Upper lobe of right lung (tissue), 1 donor: ENCODE measurements at regions not wholly inside any gene's neighbourhood (a gene's known extent, or its start where the extent isn't known, plus 50 kb on each side); places are given as distances from the start of the nearest gene placed in this dataset.

Source experiments
- ATAC-seq: fragments of 200-7000 bp; cut with Tn5 transposase; one replicate; pipeline ENCODE4 v1.9.1; 2020; ENCODE audit warnings: mild to moderate bottlenecking, moderate library complexity
- DNase-seq: peaks from one replicate; pipeline ENCODE4 v3.0.0-alpha.2; 2020
- H3K27ac ChIP-seq: fragments of 200-600 bp; one replicate; pipeline ENCODE4 v1.8.0; 2022
- H3K27me3 ChIP-seq: fragments of 200-600 bp; one replicate; pipeline ENCODE4 v1.8.0; 2022; ENCODE audit warnings: mild to moderate bottlenecking
- H3K36me3 ChIP-seq: fragments of 200-600 bp; one replicate; pipeline ENCODE4 v1.8.0; 2022
- H3K4me1 ChIP-seq: fragments of 200-600 bp; one replicate; pipeline ENCODE4 v1.8.0; 2022
- H3K4me3 ChIP-seq: fragments of 200-600 bp; one replicate; pipeline ENCODE4 v1.8.0; 2022; ENCODE audit warnings: mild to moderate bottlenecking
- H3K9me3 ChIP-seq: fragments of 200-600 bp; one replicate; pipeline ENCODE4 v1.8.0; 2022
- CTCF ChIP-seq: fragments of 200-600 bp; IDR thresholded peaks from one replicate; pipeline ENCODE4 v1.8.0; 2022; ENCODE audit warnings: antibody characterized with exemption
- intact Hi-C: fragments of 100-400 bp; cut with DNase I; formaldehyde crosslinking; loops from one replicate; pipeline ENCODE4 v1.11.0; 2022
- donor health status: DM: no; HTN: yes; CAD: no; lungs with severe emphysema.

- TF ChIP-seq CTCF = no peak
- no peak overlapping the region for H3K4me3 ChIP-seq
- no peak for ATAC-seq
These were observed 321.0 kb downstream of the TCERG1L start for GRCh38 chr10:130990486-130990885.

GRCh38 chr10:130992802-130993523, 318.6 kb downstream of the TCERG1L start:
- intact Hi-C loops = no loop called here
- ATAC-seq (no peak), DNase-seq (peak; percentile 38)
- Histone ChIP-seq H3K27me3 (no peaks in the 10 kb centered on the region), H3K9me3 (no peaks in the 10 kb centered on the region), H3K4me1 (no peaks in the 10 kb centered on the region), H3K27ac (no peak overlapping the region), H3K36me3 (no peaks in the 10 kb centered on the region), H3K4me3 (no peak overlapping the region)
- no peak for TF ChIP-seq CTCF

More at GRCh38 chr10:130990486-130990885, 321.0 kb downstream of the TCERG1L start:
- Histone ChIP-seq H3K27ac (no peak overlapping the region), H3K9me3 (no peaks in the 10 kb centered on the region), H3K36me3 (no peaks in the 10 kb centered on the region), H3K27me3 (no peaks in the 10 kb centered on the region), H3K4me1 (no peaks in the 10 kb centered on the region)
- intact Hi-C loops = no loop called here
- DNase-seq = no peak

GRCh38 chr10:130993612-130994011, 317.9 kb downstream of the TCERG1L start:
- no peaks in the 10 kb centered on the region for H3K36me3 ChIP-seq
- no peak overlapping the region for H3K4me3 ChIP-seq
- no peaks in the 10 kb centered on the region for H3K27me3 ChIP-seq
- no peak overlapping the region for H3K27ac ChIP-seq
- TF ChIP-seq CTCF = no peak
- intact Hi-C loops = no loop called here
- H3K9me3 ChIP-seq = no peaks in the 10 kb centered on the region
- no peaks in the 10 kb centered on the region for H3K4me1 ChIP-seq
- DNase-seq (peak; percentile 35), ATAC-seq (no peak)

DNA sequence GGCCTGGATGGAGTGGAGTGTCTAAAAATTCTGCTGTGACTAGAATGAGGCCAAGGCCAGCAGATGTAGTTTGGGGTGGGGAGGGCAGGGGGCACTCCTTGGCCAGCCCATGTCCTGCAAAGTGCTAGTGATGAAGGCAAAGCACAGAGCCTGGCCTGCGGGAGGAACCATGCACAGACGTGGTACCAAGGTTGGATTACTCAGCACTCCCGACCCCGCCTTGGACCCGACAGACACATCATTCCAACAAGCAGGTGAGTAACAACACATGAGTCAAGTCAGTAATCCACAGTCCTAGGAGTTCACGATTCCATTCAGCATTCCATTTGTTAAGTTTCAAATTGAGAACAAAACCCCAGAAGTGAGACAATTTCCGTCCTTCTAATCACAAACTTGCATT, 317.3 kb downstream of the TCERG1L start:
- intact Hi-C loops = no loop called here
- Histone ChIP-seq H3K36me3 (no peaks in the 10 kb centered on the region), H3K9me3 (no peaks in the 10 kb centered on the region), H3K27ac (no peak overlapping the region), H3K27me3 (no peaks in the 10 kb centered on the region), H3K4me3 (no peak overlapping the region), H3K4me1 (no peaks in the 10 kb centered on the region)
- no peak for TF ChIP-seq CTCF
- ATAC-seq (no peak), DNase-seq (no peak)

GRCh38 chr10:130994845-130995244, 316.7 kb downstream of the TCERG1L start:
- Histone ChIP-seq H3K27ac (no peak overlapping the region), H3K27me3 (peaks cover 5% of the 10 kb centered on the region), H3K4me1 (no peaks in the 10 kb centered on the region), H3K36me3 (no peaks in the 10 kb centered on the region), H3K4me3 (no peak overlapping the region), H3K9me3 (no peaks in the 10 kb centered on the region)
- DNase-seq (no peak), ATAC-seq (no peak)
- no peak for TF ChIP-seq CTCF
- intact Hi-C loops = no loop called here
